T1000 (cell line): ENCODE measurements at regions not wholly inside any gene's neighbourhood (a gene's known extent, or its start where the extent isn't known, plus 50 kb on each side); places are given as distances from the start of the nearest gene placed in this dataset.
"Not testable (repeated sequence)": the region's sequence is repeated elsewhere in the genome, so short reads cannot be mapped to it uniquely, and the experiment has no call there.

Experiments used
- DNase-seq: peaks from one replicate; lab custom pipeline; 2025; ENCODE audit warnings: mixed read lengths; lab: John Stamatoyannopoulos, UW

GRCh38 chr1:60668585-60668984, 413.8 kb upstream of the NFIA start:
- no peak for DNase-seq

- no peak for DNase-seq
Observed at GRCh38 chr1:60665311-60665710, 417.1 kb upstream of the NFIA start.

GRCh38 chr1:60664086-60664625, 418.2 kb upstream of the NFIA start:
- no peak for DNase-seq

- no peak for DNase-seq
Observed at GRCh38 chr1:60662486-60663044, 419.8 kb upstream of the NFIA start.

GRCh38 chr1:60657926-60658325, 424.4 kb upstream of the NFIA start:
- DNase-seq = no peak

GRCh38 chr1:60655679-60656355, 426.5 kb upstream of the NFIA start:
- no peak for DNase-seq

GRCh38 chr1:60640033-60640551, 442.3 kb upstream of the NFIA start:
- DNase-seq = not testable (repeated sequence)

- DNase-seq = no peak
Observed at GRCh38 chr1:60639287-60639686, 443.1 kb upstream of the NFIA start.

- DNase-seq = no peak
Observed at GRCh38 chr1:60637651-60638050, 444.7 kb upstream of the NFIA start.

GRCh38 chr1:60636946-60637345, 445.4 kb upstream of the NFIA start:
- no peak for DNase-seq

- DNase-seq = no peak
Observed at GRCh38 chr1:60634106-60634505, 448.3 kb upstream of the NFIA start.

- DNase-seq = no peak
Observed at GRCh38 chr1:60622486-60622885, 459.9 kb upstream of the NFIA start.

- DNase-seq = no peak
Observed at GRCh38 chr1:60621368-60621851, 461.0 kb upstream of the NFIA start.

GRCh38 chr1:60620087-60620486, 462.3 kb upstream of the NFIA start:
- no peak for DNase-seq

- no peak for DNase-seq
Observed at GRCh38 chr1:60619581-60619980, 462.8 kb upstream of the NFIA start.

GRCh38 chr1:60615666-60616065, 466.7 kb upstream of the NFIA start:
- no peak for DNase-seq

- no peak for DNase-seq
Observed at GRCh38 chr1:60612790-60613189, 469.6 kb upstream of the NFIA start.

GRCh38 chr1:60606921-60607320, 475.4 kb upstream of the NFIA start:
- DNase-seq = not testable (repeated sequence)

- DNase-seq = no peak
Observed at GRCh38 chr1:60600532-60600931, 481.8 kb upstream of the NFIA start.

GRCh38 chr1:60599574-60599973, 482.8 kb upstream of the NFIA start:
- no peak for DNase-seq

GRCh38 chr1:60598041-60598910, 484.1 kb upstream of the NFIA start:
- no peak for DNase-seq
